RPMI8226 (cell line): ENCODE measurements at regions not wholly inside any gene's neighbourhood (a gene's known extent, or its start where the extent isn't known, plus 50 kb on each side); places are given as distances from the start of the nearest gene placed in this dataset.
"Not testable (repeated sequence)": the region's sequence is repeated elsewhere in the genome, so short reads cannot be mapped to it uniquely, and the experiment has no call there.

Experiments used
- DNase-seq: peaks from one replicate; pipeline ENCODE4 v3.0.0-alpha.2; 2015

GRCh38 chr1:56097713-56098112 lies 481.6 kb downstream of the PLPP3 start:
- DNase-seq = no peak

DNA sequence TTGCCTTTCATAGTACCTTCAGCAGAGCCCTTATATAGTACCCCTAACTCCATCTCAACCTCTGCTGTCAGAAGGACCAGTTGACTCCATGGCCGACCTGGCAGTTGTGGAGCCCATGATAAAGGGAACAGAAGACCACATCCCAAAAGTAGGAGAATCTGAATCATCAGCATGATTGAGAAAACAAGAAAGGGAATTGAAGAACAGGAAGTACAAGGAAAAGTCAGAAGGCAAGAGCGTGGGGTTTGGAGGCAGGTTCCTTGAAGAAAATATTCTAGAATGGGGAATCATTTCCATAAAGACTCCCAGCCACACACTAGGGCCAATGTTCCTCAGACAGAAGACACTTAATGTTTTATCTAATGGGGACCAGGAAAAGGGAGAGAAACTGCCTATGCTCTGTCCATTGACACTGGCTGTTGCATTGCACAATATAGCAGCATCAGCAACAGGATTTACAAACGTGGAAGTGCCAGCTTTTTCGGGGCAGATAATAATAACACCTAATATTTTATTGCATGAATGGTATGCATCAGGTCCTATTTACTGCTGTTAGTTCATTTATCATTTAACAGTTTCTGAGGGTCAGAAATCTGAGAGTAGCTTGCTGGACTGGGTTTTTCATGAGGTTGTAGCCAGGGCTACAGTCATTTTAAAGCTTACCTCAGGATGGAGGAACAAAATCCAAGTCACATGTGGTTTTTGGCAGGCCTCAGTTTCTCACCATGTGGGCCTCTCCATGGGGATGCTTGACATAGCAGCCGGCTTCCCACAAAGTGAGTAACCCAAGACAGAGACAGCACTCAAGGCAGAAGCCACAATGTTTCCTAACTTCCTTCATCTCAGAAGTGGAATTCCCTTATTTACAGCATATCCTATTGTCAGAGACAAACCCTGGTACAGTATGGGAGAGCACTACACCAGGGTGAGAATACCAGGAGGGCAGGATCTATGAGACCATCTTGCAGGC lies 483.4 kb downstream of the PLPP3 start:
- DNase-seq = no peak

DNA sequence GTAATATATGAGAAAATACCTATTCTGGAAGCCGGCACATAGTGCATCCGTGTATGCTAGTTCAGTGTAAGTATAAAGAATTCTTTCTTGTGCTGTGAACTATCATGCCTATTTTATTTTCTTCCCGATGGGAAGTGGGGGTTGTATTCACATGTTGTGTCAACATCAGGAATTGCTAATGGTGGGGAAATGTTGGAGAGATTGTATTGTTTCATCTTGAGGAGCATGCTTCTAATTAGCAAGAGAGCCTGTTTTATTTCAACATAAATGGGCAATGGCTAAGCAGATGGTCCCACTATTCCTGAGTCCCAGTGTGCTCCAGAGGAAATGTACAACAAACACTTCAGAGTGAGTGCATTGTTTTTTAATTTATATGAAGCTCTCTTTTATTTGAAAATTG lies 485.2 kb downstream of the PLPP3 start:
- no peak for DNase-seq

- DNase-seq = no peak
These were observed 486.4 kb downstream of the PLPP3 start for GRCh38 chr1:56092684-56093570.

- not testable (repeated sequence) for DNase-seq
These were observed 489.5 kb downstream of the PLPP3 start for GRCh38 chr1:56089826-56090225.

DNA sequence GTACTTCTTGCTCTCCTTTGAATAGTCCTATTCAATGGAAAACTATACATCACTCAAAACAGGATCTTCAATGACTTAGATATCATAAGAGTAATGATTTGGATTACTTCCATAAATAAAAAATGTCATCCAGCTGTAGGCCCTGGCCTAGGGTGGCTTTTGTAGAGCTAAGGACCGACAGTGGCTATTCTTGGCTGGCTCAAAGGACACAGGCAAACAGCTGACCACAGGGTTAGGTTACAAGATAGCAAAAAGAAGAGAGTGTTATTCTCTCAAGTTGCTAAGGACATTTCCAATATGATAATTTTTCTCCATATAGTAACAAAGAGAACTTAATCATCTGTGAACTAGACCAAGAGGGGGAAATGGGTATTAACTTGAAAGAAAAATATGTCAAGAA lies 495.1 kb downstream of the PLPP3 start:
- DNase-seq = no peak

GRCh38 chr1:56081736-56082135 lies 497.6 kb downstream of the PLPP3 start:
- DNase-seq = no peak

- DNase-seq = no peak
These were observed 498.2 kb downstream of the PLPP3 start for GRCh38 chr1:56081173-56081572.

- DNase-seq = no peak
These were observed 499.2 kb downstream of the PLPP3 start for GRCh38 chr1:56080123-56080522.

GRCh38 chr1:56079391-56079790 lies 500.0 kb downstream of the PLPP3 start:
- DNase-seq = no peak

DNA sequence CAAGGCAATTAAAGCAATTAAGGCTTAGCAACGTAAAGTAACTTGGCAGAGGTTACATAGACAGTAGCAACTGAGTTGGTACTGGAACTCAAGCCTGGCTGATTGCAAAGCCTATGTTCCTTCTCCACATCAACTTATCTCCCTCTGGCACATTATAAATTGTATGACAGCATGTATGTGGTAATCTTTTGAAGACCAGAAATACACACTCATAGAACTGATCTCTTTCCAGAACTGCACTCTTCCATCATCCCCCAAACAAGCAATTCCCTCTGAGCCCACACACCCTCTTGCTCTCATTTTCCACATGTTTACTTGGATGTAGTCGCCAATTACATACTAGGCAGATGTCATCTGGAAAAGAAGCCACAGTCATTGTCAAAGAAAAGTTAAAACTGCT lies 502.2 kb downstream of the PLPP3 start:
- DNase-seq = no peak

GRCh38 chr1:56074007-56074651 lies 505.2 kb downstream of the PLPP3 start:
- DNase-seq = no peak

- no peak for DNase-seq
These were observed 505.8 kb downstream of the PLPP3 start for GRCh38 chr1:56073614-56074006.

DNA sequence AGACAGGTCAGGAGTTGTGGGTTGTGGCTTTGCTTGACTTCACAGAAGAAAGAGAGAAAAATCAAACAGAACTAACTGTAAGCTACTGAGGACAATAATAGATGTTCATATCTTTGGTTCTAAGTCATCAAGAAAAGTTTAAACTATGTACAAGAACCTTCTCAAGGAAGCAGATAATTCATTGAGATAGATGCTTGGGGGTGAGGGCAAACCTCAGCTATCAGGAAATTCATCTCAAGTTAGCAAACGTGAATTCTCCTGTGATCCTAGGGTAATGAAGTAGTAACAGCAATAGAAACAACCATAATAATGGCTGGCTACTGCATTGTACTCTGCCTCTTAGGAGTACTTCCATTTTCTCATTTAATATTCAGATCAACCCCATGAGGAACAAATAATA lies 506.2 kb downstream of the PLPP3 start:
- DNase-seq = no peak

- no peak for DNase-seq
These were observed 507.1 kb downstream of the PLPP3 start for GRCh38 chr1:56072310-56072709.

DNA sequence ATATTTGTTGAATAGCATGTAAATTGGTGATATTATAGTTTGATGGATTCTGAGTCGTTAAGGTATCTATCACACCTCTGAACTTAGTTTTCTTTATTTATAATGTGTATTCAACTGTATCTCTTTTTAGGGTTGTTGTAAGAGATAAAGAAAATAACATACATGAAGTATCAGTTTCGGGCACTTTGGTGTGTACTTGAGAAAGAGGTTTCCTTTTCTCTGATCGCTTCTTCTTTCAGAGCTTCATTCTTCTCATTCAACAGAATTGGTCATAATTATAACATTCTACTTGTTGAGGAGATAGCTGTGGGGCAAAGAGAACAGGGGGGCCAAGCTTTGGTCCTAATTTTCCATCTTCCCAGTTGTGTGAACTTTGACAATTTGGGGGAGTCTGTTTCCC lies 508.0 kb downstream of the PLPP3 start:
- DNase-seq = no peak

DNA sequence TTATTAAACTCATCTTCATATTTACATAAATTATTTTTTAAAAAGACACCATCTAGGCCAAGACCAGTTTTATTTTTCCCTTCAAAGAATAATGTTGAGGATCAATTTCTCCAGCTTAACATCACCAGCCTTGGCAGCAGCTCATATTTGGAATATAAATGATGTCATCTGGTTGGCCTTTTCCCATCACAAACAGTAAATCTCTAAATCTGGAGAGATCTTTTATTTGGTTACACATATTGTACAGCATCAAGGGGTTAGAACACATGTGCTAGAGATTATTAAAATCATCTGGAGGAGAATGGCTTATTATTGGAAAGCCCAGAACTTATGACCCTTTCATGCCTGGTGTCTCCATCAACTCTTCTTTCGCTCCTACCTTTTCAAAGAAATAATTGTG lies 508.8 kb downstream of the PLPP3 start:
- DNase-seq = no peak

DNA sequence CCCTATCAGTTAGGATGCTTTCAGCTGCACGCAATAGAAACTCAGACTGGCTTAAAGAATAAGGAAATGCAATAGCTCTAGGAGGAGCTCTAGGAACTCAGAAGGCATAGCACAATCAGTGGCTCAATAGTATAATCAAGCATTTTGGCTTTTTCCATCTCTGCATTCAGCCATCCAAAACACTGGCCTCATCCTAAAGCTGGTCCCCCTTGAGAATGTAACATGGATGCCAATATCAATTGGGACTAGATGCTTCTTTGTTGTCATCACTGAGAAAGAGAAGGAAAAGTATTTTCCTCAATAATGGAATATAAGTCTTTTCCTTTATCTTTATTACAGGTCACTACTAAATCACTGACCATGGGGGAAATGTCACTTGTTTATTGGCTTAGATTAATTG lies 509.5 kb downstream of the PLPP3 start:
- DNase-seq = no peak

GRCh38 chr1:56068908-56069307 lies 510.5 kb downstream of the PLPP3 start:
- no peak for DNase-seq

DNA sequence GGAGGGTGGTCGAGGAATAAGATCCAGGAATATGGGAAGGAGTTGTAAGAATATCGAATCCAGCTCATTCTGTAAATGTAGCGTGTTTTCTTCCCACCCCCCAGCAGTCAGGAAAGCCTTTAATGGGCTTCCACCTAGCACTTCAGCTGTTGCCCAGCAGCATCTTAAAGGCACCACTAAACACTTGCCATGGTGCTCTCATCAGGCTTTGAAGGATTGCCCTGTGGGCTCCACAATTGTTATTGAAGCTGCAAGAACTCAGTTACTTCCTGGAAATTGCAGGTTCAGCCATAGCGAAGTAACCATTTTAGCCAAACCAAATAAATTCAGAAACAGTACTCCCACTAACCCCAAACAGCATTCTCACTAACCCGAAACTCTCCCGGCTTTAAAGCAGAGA lies 511.2 kb downstream of the PLPP3 start:
- DNase-seq = no peak

GRCh38 chr1:56065729-56066128 lies 513.6 kb downstream of the PLPP3 start:
- DNase-seq = no peak

DNA sequence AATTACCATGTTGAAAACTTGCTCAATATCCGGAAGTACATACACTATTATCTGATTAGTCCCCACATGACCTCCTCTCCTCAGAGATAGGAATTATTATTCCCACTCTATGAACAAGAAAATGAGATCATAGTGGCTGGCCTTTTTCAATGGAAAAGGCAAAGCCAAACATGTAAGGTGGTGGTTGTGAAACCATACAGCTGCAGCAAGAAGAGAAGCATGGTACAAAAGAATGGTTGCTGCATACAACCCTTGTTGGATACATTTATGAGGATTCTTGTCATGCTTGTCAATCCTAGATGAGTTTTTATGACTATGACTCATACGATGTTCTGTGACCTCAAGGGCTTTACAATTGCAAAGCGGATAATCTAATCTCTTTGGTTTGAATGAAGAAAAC lies 514.7 kb downstream of the PLPP3 start:
- DNase-seq = no peak

DNA sequence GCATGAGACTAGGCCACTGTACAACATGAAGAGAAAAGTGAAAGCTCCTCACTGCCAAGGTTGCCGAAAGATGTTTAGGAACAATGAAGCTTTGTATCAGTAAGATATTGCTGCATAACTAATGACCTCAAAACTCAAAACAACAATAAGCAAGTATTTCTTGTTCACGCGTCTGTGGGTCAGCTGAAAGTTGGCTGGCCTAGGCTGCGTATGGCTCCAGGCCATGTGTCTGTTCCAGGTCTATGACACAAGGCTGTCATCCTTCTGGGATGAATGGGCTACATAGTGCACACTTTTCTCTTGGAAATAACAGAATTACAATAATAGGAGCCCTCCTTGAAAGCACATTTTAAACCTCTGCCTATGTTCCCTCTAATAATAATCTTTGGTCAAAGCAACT lies 515.9 kb downstream of the PLPP3 start:
- DNase-seq = no peak
